Psoas muscle (tissue), 7 donors: ENCODE measurements at regions not wholly inside any gene's neighbourhood (a gene's known extent, or its start where the extent isn't known, plus 50 kb on each side); places are given as distances from the start of the nearest gene placed in this dataset.

Experiments
- ATAC-seq, 4 donors: fragments of 200-7000 bp; cut with Tn5 transposase; one replicate each; pipeline ENCODE4 v1.9.1; 2020; ENCODE audit warnings: moderate library complexity in 3 of 4, mild to moderate bottlenecking in 2 of 4
- DNase-seq, 2 donors: peaks; one replicate each; pipeline ENCODE4 v3.0.0-alpha.2; 2020
- H3K27ac ChIP-seq: fragments of 200-600 bp; one replicate; pipeline ENCODE4 v1.8.0; 2022
- H3K27me3 ChIP-seq, 3 donors: fragments of 200-600 bp in 1 of 3; one replicate each; pipeline versions ENCODE4 v1.6.1 to v1.8.0; 2013 to 2022; ENCODE audit warnings: low read length in 2 of 3, mild to moderate bottlenecking in 2 of 3, moderate library complexity in 1 of 3; ENCODE audit not compliant: insufficient read depth in 3 of 3
- H3K36me3 ChIP-seq, 2 donors: fragments of 200-600 bp in 1 of 2; one replicate each; pipeline versions ENCODE4 v1.6.1 to v1.8.0; 2013 to 2022; ENCODE audit warnings: low read depth in 1 of 2, mild to moderate bottlenecking in 1 of 2, moderate library complexity in 1 of 2; ENCODE audit not compliant: insufficient read depth in 1 of 2
- H3K4me1 ChIP-seq: fragments of 200-600 bp; one replicate; pipeline ENCODE4 v1.8.0; 2022
- H3K4me3 ChIP-seq: fragments of 200-600 bp; one replicate; pipeline ENCODE4 v1.8.0; 2022; ENCODE audit warnings: mild to moderate bottlenecking
- H3K9me3 ChIP-seq: fragments of 200-600 bp; one replicate; pipeline ENCODE4 v1.8.0; 2022
- CTCF ChIP-seq: fragments of 200-600 bp; IDR thresholded peaks from one replicate; pipeline ENCODE4 v1.8.0; 2022; ENCODE audit warnings: antibody characterized with exemption
- WGBS, 3 donors: extraction: QIAGEN DNeasy Blood & Tissue Kit; methylation state at CpG; one replicate each; pipeline versions ENCODE4 v1.1.6 to v1.1.7; 2013; 5-methylcytosine and 5-hydroxymethylcytosine counted together
- intact Hi-C, 2 donors: fragments of 100-400 bp; cut with DNase I; formaldehyde crosslinking; loops; one replicate each; pipeline versions ENCODE4 v1.11.0 to v1.14.2; 2022
- donor health status: healthy with polysubstance abuse.
- donor health status: DM: no; HTN: no; CAD: no; lungs with moderate emphysema.
- donor health status: Bipolar disorder and iron deficiency.
- donor health status: healthy.
- donor health status: DM: yes; HTN: yes; CAD: no.
- donor health status: DM: no; HTN: no; CAD: no.
- donor health status: DM: yes; HTN: yes; CAD: no.

- H3K36me3 ChIP-seq, result no peaks in the 10 kb centered on the region
- no peaks in the 10 kb centered on the region for H3K27me3 ChIP-seq
- intact Hi-C loops, result no loop called here
- TF ChIP-seq CTCF, result no peak
- 41 to 51% (median 47%) methylated on average over 10 of the region's 10 CpGs for WGBS, 3 donors
- no peak overlapping the region for H3K27ac ChIP-seq
- no peaks in the 10 kb centered on the region for H3K9me3 ChIP-seq
- H3K4me3 ChIP-seq, result no peak overlapping the region
- ATAC-seq (no peak), DNase-seq (no peak)
- H3K4me1 ChIP-seq, result no peaks in the 10 kb centered on the region
Observed at GRCh38 chr12:127761880-127762279, 505.1 kb upstream of the TMEM132C start.

GRCh38 chr12:127767656-127768055 lies 499.3 kb upstream of the TMEM132C start:
- H3K9me3 ChIP-seq, result no peaks in the 10 kb centered on the region
- WGBS, 3 donors, result 16 to 18% (median 17%) methylated on average over 1 of the region's 1 CpG
- no peak for TF ChIP-seq CTCF
- DNase-seq, result no peak
- no peak for ATAC-seq
- intact Hi-C loops, result no loop called here
- no peak overlapping the region for H3K27ac ChIP-seq
- H3K36me3 ChIP-seq, result no peaks in the 10 kb centered on the region
- no peak overlapping the region for H3K4me3 ChIP-seq
- H3K27me3 ChIP-seq, result no peaks in the 10 kb centered on the region
- no peaks in the 10 kb centered on the region for H3K4me1 ChIP-seq

GRCh38 chr12:127770118-127770517 lies 496.9 kb upstream of the TMEM132C start:
- H3K27me3 ChIP-seq, result no peaks in the 10 kb centered on the region
- H3K36me3 ChIP-seq, result no peaks in the 10 kb centered on the region
- H3K4me3 ChIP-seq, result no peak overlapping the region
- ATAC-seq (no peak), DNase-seq (no peak)
- H3K9me3 ChIP-seq, result no peaks in the 10 kb centered on the region
- no peaks in the 10 kb centered on the region for H3K4me1 ChIP-seq
- no peak for TF ChIP-seq CTCF
- 64 to 68% (median 64%) methylated on average over 8 of the region's 8 CpGs for WGBS, 3 donors
- no peak overlapping the region for H3K27ac ChIP-seq
- intact Hi-C loops, result no loop called here

- H3K27me3 ChIP-seq, result no peaks in the 10 kb centered on the region
- intact Hi-C loops, result no loop called here
- no peaks in the 10 kb centered on the region for H3K4me1 ChIP-seq
- DNase-seq (no peak), ATAC-seq (no peak)
- no peak for TF ChIP-seq CTCF
- H3K9me3 ChIP-seq, result no peaks in the 10 kb centered on the region
- no peak overlapping the region for H3K4me3 ChIP-seq
- no peak overlapping the region for H3K27ac ChIP-seq
- 49 to 58% (median 53%) methylated on average over 3 of the region's 3 CpGs for WGBS, 3 donors
- no peaks in the 10 kb centered on the region for H3K36me3 ChIP-seq
Observed at GRCh38 chr12:127771546-127771945, 495.4 kb upstream of the TMEM132C start.

GRCh38 chr12:127773520-127773919 lies 493.4 kb upstream of the TMEM132C start:
- 20 to 28% (median 26%) methylated on average over 6 of the region's 6 CpGs for WGBS, 3 donors
- DNase-seq (no peak), ATAC-seq (no peak)
- H3K4me1 ChIP-seq, result no peaks in the 10 kb centered on the region
- TF ChIP-seq CTCF, result no peak
- H3K4me3 ChIP-seq, result no peak overlapping the region
- H3K9me3 ChIP-seq, result no peaks in the 10 kb centered on the region
- H3K36me3 ChIP-seq, result no peaks in the 10 kb centered on the region
- H3K27me3 ChIP-seq, result no peaks in the 10 kb centered on the region
- no peak overlapping the region for H3K27ac ChIP-seq
- intact Hi-C loops, result no loop called here
